ENCODE measurements at regions not wholly inside any gene's neighbourhood (a gene's known extent, or its start where the extent isn't known, plus 50 kb on each side); places are given as distances from the start of the nearest gene placed in this dataset.
"Not testable (repeated sequence)": the region's sequence is repeated elsewhere in the genome, so short reads cannot be mapped to it uniquely, and the experiment has no call there.

- not testable (repeated sequence) for DNase-seq
Measured at GRCh38 chr22:15849772-15850171, 159.9 kb downstream of the POTEH start.

- not testable (repeated sequence) for DNase-seq
Measured at GRCh38 chr22:15853716-15854373, 164.0 kb downstream of the POTEH start.

DNA sequence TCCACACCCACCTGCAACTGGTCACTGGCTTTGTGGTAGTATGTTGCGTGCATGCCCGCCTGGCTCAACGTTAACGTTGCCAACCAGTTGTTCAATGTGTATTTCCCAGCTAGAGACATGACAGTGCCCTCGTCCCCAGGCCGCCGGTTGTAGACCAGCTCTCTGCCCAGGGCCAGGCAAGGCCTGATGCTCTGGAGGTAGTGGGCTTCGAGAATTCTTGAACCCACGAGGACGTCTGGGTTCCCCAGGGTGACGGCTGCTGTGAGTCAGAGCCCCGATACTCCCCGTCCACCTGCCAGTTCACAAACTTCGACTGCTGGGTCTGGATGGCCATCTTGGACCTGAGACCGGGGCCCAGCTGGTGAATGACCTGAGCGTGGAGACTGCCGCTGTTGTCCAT is 164.6 kb downstream of the POTEH start:
- not testable (repeated sequence) for DNase-seq

- DNase-seq, result not testable (repeated sequence)
Measured at GRCh38 chr22:15854978-15855377, 165.2 kb downstream of the POTEH start.

DNA sequence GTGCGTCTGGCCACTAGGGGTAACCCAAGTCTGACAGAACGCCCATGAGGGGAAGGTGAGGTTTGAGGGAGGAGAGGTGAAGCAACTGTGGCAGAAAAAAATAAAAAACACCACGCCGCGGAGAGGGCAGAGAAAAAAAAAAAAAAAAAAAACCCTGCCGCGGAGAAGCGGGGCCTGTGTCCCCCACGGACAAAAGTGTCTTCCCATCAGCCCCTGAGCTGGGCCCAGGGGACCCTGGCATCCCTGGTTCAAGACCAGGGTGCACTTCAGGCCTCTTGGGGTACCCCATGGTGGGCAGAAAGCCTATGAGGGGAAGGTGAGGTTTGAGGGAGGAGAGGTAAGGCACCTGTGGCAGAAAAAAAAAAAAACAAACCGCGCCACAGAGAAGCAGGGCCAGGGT is 191.1 kb downstream of the POTEH start:
- DNase-seq, result not testable (repeated sequence)

DNA sequence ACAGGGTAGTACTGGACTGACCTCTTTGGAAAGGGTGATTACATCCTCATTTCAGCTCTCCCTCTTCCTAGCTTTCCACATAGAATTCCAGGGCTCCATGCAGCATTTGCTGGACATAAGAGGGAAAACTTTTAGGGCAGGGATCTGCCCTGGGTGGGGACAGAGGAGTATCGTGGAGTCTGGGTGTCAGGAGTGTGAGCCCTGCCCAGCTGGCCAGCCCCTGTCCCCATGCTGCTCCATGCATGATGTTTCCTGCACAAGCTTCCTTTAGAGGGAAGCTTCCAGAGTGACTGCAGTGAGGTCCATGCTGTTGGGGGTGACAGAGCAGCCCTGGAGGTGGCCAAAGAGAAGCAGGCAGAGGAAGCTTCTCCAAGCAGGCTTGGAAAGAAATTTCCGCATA is 214.5 kb downstream of the POTEH start:
- DNase-seq, result not testable (repeated sequence)

GRCh38 chr22:15911704-15912103 is 221.9 kb downstream of the POTEH start:
- not testable (repeated sequence) for DNase-seq

DNA sequence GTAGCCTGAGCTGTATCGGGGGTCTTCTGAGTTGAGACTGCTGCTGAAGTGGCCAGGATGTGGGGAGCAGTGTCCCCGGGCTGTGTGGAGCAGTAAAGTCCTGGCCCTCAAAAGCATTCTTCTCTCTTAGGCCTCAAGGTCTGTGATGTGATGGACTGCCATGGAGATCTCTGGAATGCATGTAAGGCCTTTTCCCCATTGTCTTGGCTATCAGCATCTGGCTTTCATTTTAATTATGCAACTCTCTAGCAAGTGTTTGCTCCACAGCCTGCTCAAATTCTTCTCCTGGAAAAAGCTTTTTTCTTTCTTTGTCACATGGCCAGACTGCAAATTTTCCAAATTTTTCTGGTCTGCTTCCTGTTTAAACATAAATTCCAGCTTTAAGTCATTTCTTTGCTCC is 229.3 kb downstream of the POTEH start:
- DNase-seq, result not testable (repeated sequence)

- not testable (repeated sequence) for DNase-seq
Measured at GRCh38 chr22:15920941-15921340, 231.1 kb downstream of the POTEH start.

- DNase-seq, result not testable (repeated sequence)
Measured at GRCh38 chr22:15922132-15922531, 232.3 kb downstream of the POTEH start.

DNA sequence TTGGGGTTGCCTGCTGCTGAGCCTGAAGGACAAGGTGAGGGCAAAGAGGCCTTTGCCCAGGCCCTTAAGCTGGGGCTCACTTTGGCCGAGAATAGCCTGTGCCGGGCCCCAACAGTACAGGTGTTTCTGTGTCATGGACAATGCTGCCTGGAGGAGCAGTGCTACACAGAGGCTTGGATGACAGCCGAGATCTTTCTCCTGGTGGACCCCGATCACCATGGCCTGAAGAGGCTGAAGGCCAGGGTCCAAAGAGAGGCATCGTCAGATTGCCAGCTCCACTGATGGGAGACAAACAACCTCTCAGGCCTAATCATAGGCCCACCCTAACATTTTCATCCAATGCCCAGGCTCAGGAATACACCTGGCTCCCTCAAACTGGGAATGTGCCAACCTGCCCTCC is 232.8 kb downstream of the POTEH start:
- DNase-seq, result not testable (repeated sequence)

GRCh38 chr22:15924820-15925219 is 235.0 kb downstream of the POTEH start:
- DNase-seq, result not testable (repeated sequence)

GRCh38 chr22:15927172-15927571 is 237.3 kb downstream of the POTEH start:
- DNase-seq, result not testable (repeated sequence)

Data from NCI-H2171 treated with DMSO at 0.1 percent for 48 hours (cell line).